Panc1 (cell line): ENCODE measurements at regions not wholly inside any gene's neighbourhood (a gene's known extent, or its start where the extent isn't known, plus 50 kb on each side); places are given as distances from the start of the nearest gene placed in this dataset.

Experiments used
- CTCF ChIP-seq: fragments of 450-650 bp; IDR thresholded peaks from 2 replicates; pipeline ENCODE4 v1.5.1; 2017; ENCODE audit warnings: mild to moderate bottlenecking
- REST ChIP-seq, 2 experiments: IDR thresholded peaks; 2 replicates each; pipeline ENCODE4 v1.6.1; 2011 to 2012; ENCODE audit warnings: low read depth in 2 of 2, control low read depth in 1 of 2, low read length in 1 of 2, mild to moderate bottlenecking in 1 of 2, moderate library complexity in 1 of 2; ENCODE audit not compliant: insufficient read depth in 1 of 2
- SIN3A ChIP-seq: IDR thresholded peaks from 2 replicates; pipeline ENCODE4 v1.6.1; 2012; ENCODE audit warnings: low read depth, mild to moderate bottlenecking, low read length, moderate library complexity, borderline replicate concordance; ENCODE audit not compliant: insufficient read depth

- TF ChIP-seq CTCF: no peak
- no peak for TF ChIP-seq SIN3A
- TF ChIP-seq REST (IDR thresholded peaks at IDR 0.05; ENCODE audit: insufficient read depth in 1 of 2, low read depth in 2 of 2, low read length in 1 of 2): no peak
Observed at GRCh38 chr7:41097501-41097900, 605.4 kb downstream of the INHBA start.
